Left kidney (tissue), 1 donor: ENCODE measurements at regions not wholly inside any gene's neighbourhood (a gene's known extent, or its start where the extent isn't known, plus 50 kb on each side); places are given as distances from the start of the nearest gene placed in this dataset.
"Not testable (repeated sequence)": the region's sequence is repeated elsewhere in the genome, so short reads cannot be mapped to it uniquely, and the experiment has no call there.

Experiments
- DNase-seq: peaks from one replicate; pipeline ENCODE4 v3.0.0-alpha.2; 2013

- DNase-seq, result no peak
Measured at GRCh38 chr6:110558575-110558974, 82.2 kb upstream of the SLC22A16 start.

DNA sequence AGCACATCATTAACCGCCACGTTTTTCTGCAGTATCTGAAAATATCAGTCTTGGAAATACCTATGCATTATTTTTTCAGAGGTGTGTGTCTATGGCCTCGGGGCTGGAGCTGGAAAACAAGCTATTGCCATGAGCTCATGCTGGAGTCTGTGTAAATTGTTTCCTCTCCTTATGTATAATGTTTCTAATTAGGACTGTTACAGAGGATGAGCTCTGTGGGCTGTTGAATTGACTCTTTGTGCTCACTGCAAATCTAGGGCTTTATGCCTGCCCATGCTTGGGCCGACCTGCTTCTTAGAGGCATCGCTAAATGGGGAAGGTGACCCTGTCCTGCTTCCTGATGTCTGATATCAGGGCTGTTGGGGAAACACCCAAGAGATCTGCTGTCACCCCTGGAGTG is 80.8 kb upstream of the SLC22A16 start:
- DNase-seq, result no peak

- no peak for DNase-seq
Measured at GRCh38 chr6:110556317-110557110, 80.1 kb upstream of the SLC22A16 start.

DNA sequence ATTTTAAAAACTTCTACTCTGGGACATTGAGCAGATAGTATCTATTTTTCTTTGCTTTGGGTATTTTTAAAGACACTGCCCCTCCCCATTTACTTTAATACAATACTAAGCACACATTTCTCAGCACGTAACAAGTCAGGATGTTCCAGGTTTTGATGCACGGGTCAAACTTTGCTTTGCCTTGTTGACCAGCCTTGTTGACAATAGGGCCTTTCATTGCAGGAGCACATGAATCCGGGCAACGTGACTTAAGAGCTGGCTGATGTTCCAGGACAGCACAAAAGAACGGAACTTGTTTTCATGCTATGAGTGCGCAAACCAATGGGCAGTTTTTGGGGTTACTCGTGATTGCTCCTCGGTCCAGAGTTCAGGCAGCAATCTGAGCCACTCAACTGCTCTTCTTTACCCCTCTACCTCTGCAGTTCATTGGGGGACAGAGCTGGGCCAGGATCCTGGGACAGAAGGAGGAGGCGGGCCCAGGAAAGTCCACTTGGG is 78.6 kb upstream of the SLC22A16 start:
- no peak for DNase-seq

DNA sequence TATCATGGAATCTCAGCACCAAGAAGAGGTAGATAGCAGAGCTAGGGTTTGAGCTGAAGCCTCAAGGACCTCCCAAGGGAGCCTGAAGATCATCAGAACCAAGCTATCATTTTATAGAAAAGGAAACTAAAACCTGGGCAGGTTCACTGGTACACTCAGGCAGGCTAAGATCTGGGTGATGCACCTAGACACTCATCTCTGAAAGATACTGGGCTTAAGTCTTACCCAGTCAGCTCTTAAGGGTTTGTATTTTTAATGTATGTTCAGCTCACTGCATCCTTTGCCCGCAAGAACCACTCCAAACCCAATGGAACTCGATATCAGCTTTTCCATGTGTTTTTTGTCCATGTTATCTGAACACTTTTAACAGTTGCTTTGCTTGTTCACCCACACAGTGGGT is 78.0 kb upstream of the SLC22A16 start:
- no peak for DNase-seq

DNA sequence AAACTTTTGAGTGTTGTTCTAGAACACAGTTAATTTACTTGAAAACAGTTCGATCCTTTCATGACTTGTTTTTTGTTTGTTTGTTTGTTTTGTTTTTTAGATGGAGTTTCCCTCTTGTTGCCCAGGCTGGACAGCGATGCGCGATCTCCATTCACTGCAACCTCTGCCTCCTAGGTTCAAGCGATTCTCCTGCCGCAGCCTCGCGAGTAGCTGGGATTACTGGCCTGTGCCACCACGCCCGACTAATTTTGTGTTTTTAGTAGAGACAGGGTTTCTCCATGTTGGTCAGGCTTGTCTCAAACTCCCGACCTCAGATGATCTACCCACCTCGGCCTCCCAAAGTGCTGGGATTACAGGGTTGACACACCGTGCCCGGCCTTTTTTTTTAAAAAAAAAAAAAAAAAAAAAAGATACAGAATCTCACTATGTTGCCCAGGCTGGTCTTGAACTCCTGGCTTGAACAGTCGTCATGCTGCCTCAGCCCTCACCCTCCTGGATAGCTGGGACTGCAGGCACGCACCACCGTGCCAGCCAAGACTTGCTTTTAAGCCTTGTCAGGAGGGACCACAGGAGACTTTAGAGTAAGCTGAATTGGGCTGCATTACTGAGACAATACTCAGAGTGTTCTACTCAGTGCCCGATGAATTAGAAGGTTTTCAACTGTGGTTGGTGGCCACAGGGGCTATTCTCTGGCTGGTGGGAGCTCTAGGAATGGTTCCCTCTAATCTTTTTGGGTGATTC is 76.7 kb upstream of the SLC22A16 start:
- no peak for DNase-seq

DNA sequence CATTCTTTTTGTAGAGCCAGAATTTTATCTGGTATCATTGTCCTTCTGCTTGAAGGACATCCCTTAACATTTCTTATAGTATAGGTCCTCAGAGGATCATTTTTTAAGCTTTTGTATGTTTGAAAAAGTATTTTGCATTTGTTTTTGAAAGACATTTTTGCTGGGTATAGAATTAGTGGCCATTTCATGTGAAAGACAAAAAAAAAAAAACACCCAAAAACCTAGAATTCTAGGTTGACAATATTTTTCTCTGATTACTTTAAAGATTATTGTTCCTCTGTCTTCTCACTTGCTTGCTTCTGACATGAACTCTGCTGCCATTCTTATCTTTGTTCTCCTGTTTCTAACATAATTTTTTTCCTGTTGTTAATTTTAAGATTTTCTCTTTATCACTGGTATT is 75.7 kb upstream of the SLC22A16 start:
- no peak for DNase-seq

GRCh38 chr6:110551088-110551487 is 74.7 kb upstream of the SLC22A16 start:
- no peak for DNase-seq

- DNase-seq, result no peak
Measured at GRCh38 chr6:110550353-110550752, 73.9 kb upstream of the SLC22A16 start.

DNA sequence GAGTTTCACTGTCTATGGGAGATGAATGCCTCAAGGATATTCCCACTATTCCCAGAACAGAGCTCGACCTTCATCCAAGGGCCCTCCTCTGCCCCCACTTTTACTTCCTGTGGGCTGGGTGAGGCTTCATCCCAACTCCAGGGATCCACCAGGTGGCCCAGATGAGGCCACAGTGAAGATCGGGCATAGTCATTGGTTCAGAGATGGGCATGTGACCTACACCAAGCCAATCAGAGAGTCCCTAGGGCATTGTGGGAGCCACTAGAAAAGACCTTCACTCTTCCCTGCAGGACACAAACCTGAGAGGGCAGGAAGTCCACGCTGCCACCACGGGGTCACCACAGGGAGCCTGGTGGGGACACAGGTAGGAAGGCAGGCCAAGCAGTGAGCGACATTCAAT is 72.9 kb upstream of the SLC22A16 start:
- DNase-seq, result no peak

- no peak for DNase-seq
Measured at GRCh38 chr6:110548110-110548847, 71.9 kb upstream of the SLC22A16 start.

- DNase-seq, result no peak
Measured at GRCh38 chr6:110547266-110547964, 71.0 kb upstream of the SLC22A16 start.

DNA sequence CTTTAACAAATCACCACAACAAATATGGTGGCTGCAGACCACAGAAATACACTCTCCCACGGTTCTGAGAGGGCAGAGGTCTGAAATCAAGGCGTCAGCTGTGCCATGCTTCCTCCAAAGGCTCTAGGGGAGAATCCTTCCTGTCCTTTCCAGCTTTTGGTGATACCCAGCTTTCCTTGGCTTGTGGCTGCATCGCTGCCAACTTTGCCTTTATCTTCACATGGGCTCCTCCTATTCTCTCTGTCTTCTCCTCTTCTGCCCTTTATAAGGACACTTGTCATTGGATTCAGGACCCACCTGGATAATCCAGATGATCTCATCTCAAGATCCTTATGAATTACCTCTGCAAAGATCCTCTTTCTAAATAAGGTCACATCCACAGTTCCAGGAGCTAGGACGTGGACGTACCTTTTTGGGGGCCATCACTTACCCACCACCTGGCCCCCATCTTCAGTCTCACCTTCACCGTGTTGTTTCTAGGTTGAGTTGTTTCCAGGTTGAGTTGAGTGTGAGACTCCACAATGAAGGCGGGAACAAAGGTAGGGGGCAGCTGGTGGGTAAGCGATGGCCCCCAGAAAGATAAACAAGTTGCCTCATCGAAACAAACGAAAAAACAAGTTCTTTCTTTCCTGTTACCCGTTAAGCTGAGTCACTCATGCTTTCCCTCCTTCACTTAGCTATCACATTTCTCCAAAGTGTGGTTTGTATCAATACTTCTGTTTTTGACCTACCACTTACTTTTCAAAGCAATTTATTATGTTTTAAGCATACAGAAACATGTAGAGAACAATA is 68.9 kb upstream of the SLC22A16 start:
- no peak for DNase-seq

- DNase-seq, result no peak
Measured at GRCh38 chr6:110544472-110544871, 68.1 kb upstream of the SLC22A16 start.

- DNase-seq, result no peak
Measured at GRCh38 chr6:110543106-110543505, 66.7 kb upstream of the SLC22A16 start.

GRCh38 chr6:110542311-110543024 is 66.1 kb upstream of the SLC22A16 start:
- no peak for DNase-seq

DNA sequence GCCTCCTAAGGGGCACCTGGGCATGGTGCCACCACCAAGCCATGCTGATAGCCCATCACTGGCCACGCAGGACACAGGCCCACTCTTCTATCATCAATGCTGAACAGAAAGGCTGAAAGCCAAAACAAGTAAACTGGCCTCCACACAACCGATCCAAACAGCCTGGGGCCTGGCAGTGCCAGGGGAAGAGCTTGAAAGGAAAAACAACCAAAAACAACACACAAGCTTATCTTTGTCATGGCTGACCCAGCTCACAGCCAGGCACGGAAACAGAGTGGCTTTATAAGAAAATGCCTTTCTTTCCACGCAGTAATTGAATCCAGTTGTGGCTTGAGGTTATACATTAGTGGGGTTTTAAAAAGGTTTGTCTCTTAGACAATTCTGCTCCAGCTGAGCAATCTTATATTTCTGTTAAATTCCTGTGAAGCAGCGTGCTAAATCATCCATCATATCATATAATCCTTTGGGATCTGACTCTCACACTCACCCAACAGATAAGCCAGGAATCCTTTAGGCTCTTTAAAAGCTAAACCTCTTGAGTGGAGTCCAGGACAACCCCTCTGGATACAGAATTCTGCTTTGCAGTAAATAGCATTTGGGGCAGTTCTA is 65.4 kb upstream of the SLC22A16 start:
- DNase-seq, result no peak

GRCh38 chr6:110539277-110540019 is 63.0 kb upstream of the SLC22A16 start:
- not testable (repeated sequence) for DNase-seq

DNA sequence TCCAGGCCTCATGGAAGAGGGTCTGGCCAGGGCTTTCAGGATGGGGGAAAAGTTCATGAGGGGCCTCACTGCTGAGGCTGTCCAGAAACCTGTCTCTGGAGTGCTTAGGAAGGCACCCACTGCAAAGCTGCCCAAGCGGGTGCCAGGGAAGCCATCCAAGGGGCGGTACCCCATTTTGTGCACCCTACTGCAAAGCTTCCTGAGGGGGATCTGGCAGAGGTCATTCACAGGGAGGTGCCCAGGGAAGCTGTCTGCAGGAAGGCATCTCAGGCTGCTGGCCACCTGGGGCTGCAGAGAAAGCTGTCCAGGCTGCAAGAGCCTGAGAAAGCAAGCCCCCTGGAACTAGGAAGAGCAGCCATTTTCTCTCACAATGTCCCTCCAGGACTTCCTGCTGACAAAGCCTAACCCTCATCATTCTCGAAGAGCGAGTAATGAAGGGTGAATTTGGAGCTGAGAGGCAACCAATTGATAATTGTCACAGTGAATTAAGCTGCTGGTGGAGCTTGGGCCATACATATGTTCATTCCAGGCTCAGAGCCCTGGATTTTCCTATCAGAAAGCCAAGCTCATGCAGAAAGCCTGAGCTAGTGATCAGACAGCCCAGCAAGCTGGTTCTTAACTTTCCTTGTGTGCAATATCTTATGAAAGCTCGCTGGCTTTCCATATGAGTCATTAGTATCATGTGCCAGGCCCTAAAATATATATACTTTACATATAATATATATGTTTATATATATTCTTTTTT is 62.2 kb upstream of the SLC22A16 start:
- DNase-seq, result no peak
